ENCODE measurements at regions not wholly inside any gene's neighbourhood (a gene's known extent, or its start where the extent isn't known, plus 50 kb on each side); places are given as distances from the start of the nearest gene placed in this dataset.

DNA sequence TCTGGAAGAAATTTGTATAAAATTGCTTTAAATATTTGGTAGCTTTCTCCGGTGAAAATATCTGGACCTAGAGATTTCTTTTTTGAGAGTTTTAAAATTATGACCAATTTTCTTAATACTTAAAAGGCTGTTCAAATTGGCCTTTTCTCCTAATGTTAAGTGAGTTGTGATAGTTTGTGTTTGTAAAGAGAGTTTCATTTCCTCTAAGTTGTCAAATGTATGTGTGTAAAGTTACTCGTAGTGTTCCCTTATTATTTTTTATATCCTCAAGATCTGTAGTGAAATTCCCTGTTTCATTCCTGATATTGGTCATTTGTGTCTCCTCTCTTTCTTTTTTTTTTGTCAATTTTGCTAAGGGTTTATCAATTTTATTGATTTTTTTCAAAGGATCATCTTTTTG lies 92.6 kb upstream of the CTNNB1 start:
- Histone ChIP-seq H3K4me3 (replicated peaks in 1 of 3; ENCODE audit: low read depth in 2 of 3, low read length in 3 of 3) (no peak overlapping the region), H3K4me2 (replicated peaks; ENCODE audit: extremely low read depth, low read length, poor library complexity, severe bottlenecking) (no peak overlapping the region), H3K27ac (ENCODE audit: low read depth in 1 of 2, low read length in 2 of 2) (no peak overlapping the region), H4K20me1 (ENCODE audit: insufficient read depth, low read length) (no peaks in the 10 kb centered on the region), H3K79me2 (ENCODE audit: insufficient read depth, low read length) (no peaks in the 10 kb centered on the region), H3K9me3 (replicated peaks in 1 of 2; ENCODE audit: control insufficient read depth in 1 of 2, insufficient read depth in 1 of 2, low read length in 2 of 2) (no peaks in the 10 kb centered on the region), H3K4me1 (ENCODE audit: control insufficient read depth in 1 of 2, insufficient read depth in 2 of 2, low read length in 2 of 2) (peaks cover 0 to 4% of the 10 kb centered on the region in 2 donors), H3K27me3 (ENCODE audit: control insufficient read depth in 2 of 2, insufficient read depth in 2 of 2, low read length in 2 of 2) (no peaks in the 10 kb centered on the region), H3K9ac (ENCODE audit: insufficient read depth, low read length, poor library complexity, severe bottlenecking) (no peak overlapping the region), H3K36me3 (replicated peaks in 1 of 2; ENCODE audit: control insufficient read depth in 1 of 2, insufficient read depth in 2 of 2, low read length in 2 of 2) (no peaks in the 10 kb centered on the region), H2AFZ (ENCODE audit: insufficient read depth, low read depth, low read length, poor library complexity, severe bottlenecking) (no peak overlapping the region)
- peak overlapping the region in 1 of 7 donors; percentile 78 for H3K27ac Mint-ChIP-seq
- WGBS (ENCODE audit: insufficient coverage): no CpG with 5 or more reads among the region's 2 CpGs
- TF ChIP-seq CTCF (IDR thresholded peaks at IDR 0.05): no peak
- H3K27me3 Mint-ChIP-seq (ENCODE audit: low read depth in 3 of 3): no peaks in the 10 kb centered on the region
- peak in 1 of 3 donors; percentile 12 for DNase-seq
- intact Hi-C loops (cut with micrococcal nuclease): no loop called here
- H3K4me3 Mint-ChIP-seq: no peak overlapping the region
- no peaks in the 10 kb centered on the region for H3K36me3 Mint-ChIP-seq
- peaks cover 12% of the 10 kb centered on the region for H3K4me1 Mint-ChIP-seq
- H3K9me3 Mint-ChIP-seq: no peaks in the 10 kb centered on the region

- H3K4me3 ChIP-seq (replicated peaks in 1 of 3; ENCODE audit: low read depth in 2 of 3, low read length in 3 of 3): no peak overlapping the region
- H3K4me1 Mint-ChIP-seq: peaks cover 12% of the 10 kb centered on the region
- peaks cover 0 to 4% of the 10 kb centered on the region in 2 donors for H3K4me1 ChIP-seq (ENCODE audit: control insufficient read depth in 1 of 2, insufficient read depth in 2 of 2, low read length in 2 of 2)
- DNase-seq: peak in 1 of 3 donors; percentile 7
- H4K20me1 ChIP-seq (ENCODE audit: insufficient read depth, low read length): no peaks in the 10 kb centered on the region
- no peaks in the 10 kb centered on the region for H3K36me3 ChIP-seq (replicated peaks in 1 of 2; ENCODE audit: control insufficient read depth in 1 of 2, insufficient read depth in 2 of 2, low read length in 2 of 2)
- peaks cover 0 to 4% (median 0%) of the 10 kb centered on the region in 7 donors for H3K9me3 Mint-ChIP-seq
- no peak overlapping the region for H3K27ac ChIP-seq (ENCODE audit: low read depth in 1 of 2, low read length in 2 of 2)
- TF ChIP-seq CTCF (IDR thresholded peaks at IDR 0.05): no peak
- H3K4me3 Mint-ChIP-seq: no peak overlapping the region
- H3K36me3 Mint-ChIP-seq: no peaks in the 10 kb centered on the region
- H3K9me3 ChIP-seq (replicated peaks in 1 of 2; ENCODE audit: control insufficient read depth in 1 of 2, insufficient read depth in 1 of 2, low read length in 2 of 2): no peaks in the 10 kb centered on the region
- H2AFZ ChIP-seq (ENCODE audit: insufficient read depth, low read depth, low read length, poor library complexity, severe bottlenecking): no peak overlapping the region
- intact Hi-C loops (cut with micrococcal nuclease): loop anchor here (10.0 kb wide), 2 partner anchors 84 to 316 kb away; partner anchors contain the start of gene CTNNB1 (in 1 of the 2)
- H3K27me3 ChIP-seq (ENCODE audit: control insufficient read depth in 2 of 2, insufficient read depth in 2 of 2, low read length in 2 of 2): no peaks in the 10 kb centered on the region
- H3K79me2 ChIP-seq (ENCODE audit: insufficient read depth, low read length): no peaks in the 10 kb centered on the region
- H3K27ac Mint-ChIP-seq: peak overlapping the region in 3 of 7 donors; percentile 22 to 42 (median 30)
- no peak overlapping the region for H3K9ac ChIP-seq (ENCODE audit: insufficient read depth, low read length, poor library complexity, severe bottlenecking)
- no peak overlapping the region for H3K4me2 ChIP-seq (replicated peaks; ENCODE audit: extremely low read depth, low read length, poor library complexity, severe bottlenecking)
- 82% methylated on average over 2 of the region's 2 CpGs for whole genome bisulfite sequencing (ENCODE audit: insufficient coverage)
- H3K27me3 Mint-ChIP-seq (ENCODE audit: low read depth in 3 of 3): peaks cover 0 to 4% (median 0%) of the 10 kb centered on the region in 3 donors
These were observed 88.3 kb upstream of the CTNNB1 start for GRCh38 chr3:41111011-41111410.

Measured in CD14-positive monocyte (primary cell).